Mucosa of rectum (tissue), 2 donors: ENCODE measurements at regions not wholly inside any gene's neighbourhood (a gene's known extent, or its start where the extent isn't known, plus 50 kb on each side); places are given as distances from the start of the nearest gene placed in this dataset.
"Not testable (repeated sequence)": the region's sequence is repeated elsewhere in the genome, so short reads cannot be mapped to it uniquely, and the experiment has no call there.

Source experiments
- H3K27ac ChIP-seq, 2 donors: one replicate each; pipeline ENCODE4 v1.7.0; 2013; ENCODE audit warnings: inconsistent platforms in 2 of 2, low read depth in 2 of 2, low read length in 2 of 2
- H3K27me3 ChIP-seq, 2 donors: one replicate each; pipeline ENCODE4 v1.7.0; 2013; ENCODE audit warnings: low read length in 2 of 2; ENCODE audit not compliant: control insufficient read depth in 2 of 2, insufficient read depth in 2 of 2
- H3K36me3 ChIP-seq, 2 donors: one replicate each; pipeline ENCODE4 v1.7.0; 2013; ENCODE audit warnings: low read length in 2 of 2; ENCODE audit not compliant: control insufficient read depth in 2 of 2, insufficient read depth in 2 of 2
- H3K4me1 ChIP-seq, 2 donors: one replicate each; pipeline ENCODE4 v1.7.0; 2013; ENCODE audit warnings: low read length in 2 of 2, mild to moderate bottlenecking in 1 of 2; ENCODE audit not compliant: control insufficient read depth in 2 of 2, insufficient read depth in 2 of 2
- H3K4me3 ChIP-seq, 2 donors: one replicate each; pipeline ENCODE4 v1.7.0; 2013; ENCODE audit warnings: low read length in 2 of 2
- H3K9ac ChIP-seq, 2 donors: one replicate each; pipeline ENCODE4 v1.7.0; 2013; ENCODE audit warnings: low read length in 2 of 2, low read depth in 1 of 2, mild to moderate bottlenecking in 1 of 2
- H3K9me3 ChIP-seq, 2 donors: one replicate each; pipeline ENCODE4 v1.7.0; 2013; ENCODE audit warnings: low read length in 2 of 2; ENCODE audit not compliant: control insufficient read depth in 2 of 2
- donor health status: healthy.
- donor health status: Normal muscosa, but diverticular disease.

GRCh38 chr5:10030219-10030831 is 219.4 kb downstream of the ATPSCKMT start:
- no peak overlapping the region for H3K4me3 ChIP-seq

GRCh38 chr5:10023494-10023893 is 226.2 kb downstream of the ATPSCKMT start:
- no peak overlapping the region for H3K4me3 ChIP-seq
- no peak overlapping the region for H3K9ac ChIP-seq
- H3K9me3 ChIP-seq = no peaks in the 10 kb centered on the region
- H3K27me3 ChIP-seq = no peaks in the 10 kb centered on the region
- H3K36me3 ChIP-seq = no peaks in the 10 kb centered on the region
- no peaks in the 10 kb centered on the region for H3K4me1 ChIP-seq
- no peak overlapping the region for H3K27ac ChIP-seq

More at GRCh38 chr5:10030219-10030831, 219.4 kb downstream of the ATPSCKMT start:
- Histone ChIP-seq H3K9ac (no peak overlapping the region), H3K9me3 (no peaks in the 10 kb centered on the region), H3K36me3 (no peaks in the 10 kb centered on the region), H3K4me1 (no peaks in the 10 kb centered on the region), H3K27ac (no peak overlapping the region), H3K27me3 (no peaks in the 10 kb centered on the region)

- Histone ChIP-seq H3K27me3 (no peaks in the 10 kb centered on the region), H3K9ac (no peak overlapping the region), H3K4me1 (no peaks in the 10 kb centered on the region), H3K4me3 (no peak overlapping the region), H3K36me3 (no peaks in the 10 kb centered on the region), H3K27ac (no peak overlapping the region), H3K9me3 (no peaks in the 10 kb centered on the region)
Observed at GRCh38 chr5:10021248-10021647, 228.4 kb downstream of the ATPSCKMT start.

GRCh38 chr5:10019236-10019635 is 230.5 kb downstream of the ATPSCKMT start:
- Histone ChIP-seq H3K4me3 (no peak overlapping the region), H3K27me3 (no peaks in the 10 kb centered on the region), H3K9me3 (no peaks in the 10 kb centered on the region), H3K36me3 (no peaks in the 10 kb centered on the region), H3K27ac (no peak overlapping the region), H3K9ac (no peak overlapping the region), H3K4me1 (no peaks in the 10 kb centered on the region)

GRCh38 chr5:10018201-10019069 is 231.3 kb downstream of the ATPSCKMT start:
- Histone ChIP-seq H3K27me3 (no peaks in the 10 kb centered on the region), H3K27ac (no peak overlapping the region), H3K4me1 (no peaks in the 10 kb centered on the region), H3K9me3 (no peaks in the 10 kb centered on the region), H3K4me3 (no peak overlapping the region), H3K9ac (no peak overlapping the region), H3K36me3 (no peaks in the 10 kb centered on the region)

GRCh38 chr5:10017786-10018185 is 231.9 kb downstream of the ATPSCKMT start:
- no peaks in the 10 kb centered on the region for H3K9me3 ChIP-seq
- H3K4me1 ChIP-seq = no peaks in the 10 kb centered on the region
- no peak overlapping the region for H3K4me3 ChIP-seq
- H3K9ac ChIP-seq = no peak overlapping the region
- H3K36me3 ChIP-seq = no peaks in the 10 kb centered on the region
- no peaks in the 10 kb centered on the region for H3K27me3 ChIP-seq
- no peak overlapping the region for H3K27ac ChIP-seq

GRCh38 chr5:10016559-10016958 is 233.1 kb downstream of the ATPSCKMT start:
- H3K27ac ChIP-seq, H3K4me1 ChIP-seq, H3K4me3 ChIP-seq, H3K27me3 ChIP-seq, H3K36me3 ChIP-seq, H3K9ac ChIP-seq, H3K9me3 ChIP-seq: not testable (repeated sequence)

- not testable (repeated sequence) for H3K9me3 ChIP-seq, H3K27me3 ChIP-seq, H3K36me3 ChIP-seq, H3K4me1 ChIP-seq, H3K9ac ChIP-seq, H3K4me3 ChIP-seq, H3K27ac ChIP-seq
Observed at GRCh38 chr5:10015681-10016080, 234.0 kb downstream of the ATPSCKMT start.

- Histone ChIP-seq H3K9me3 (no peaks in the 10 kb centered on the region), H3K4me1 (no peaks in the 10 kb centered on the region), H3K36me3 (no peaks in the 10 kb centered on the region), H3K27ac (no peak overlapping the region), H3K27me3 (no peaks in the 10 kb centered on the region), H3K4me3 (no peak overlapping the region), H3K9ac (no peak overlapping the region)
Observed at GRCh38 chr5:10009802-10010201, 239.9 kb downstream of the ATPSCKMT start.

- Histone ChIP-seq H3K36me3 (no peaks in the 10 kb centered on the region), H3K27ac (no peak overlapping the region), H3K9me3 (no peaks in the 10 kb centered on the region), H3K9ac (no peak overlapping the region), H3K4me3 (no peak overlapping the region), H3K27me3 (no peaks in the 10 kb centered on the region), H3K4me1 (no peaks in the 10 kb centered on the region)
Observed at GRCh38 chr5:9987101-9987500, 262.6 kb downstream of the ATPSCKMT start.
